ENCODE measurements at regions not wholly inside any gene's neighbourhood (a gene's known extent, or its start where the extent isn't known, plus 50 kb on each side); places are given as distances from the start of the nearest gene placed in this dataset.

DNA sequence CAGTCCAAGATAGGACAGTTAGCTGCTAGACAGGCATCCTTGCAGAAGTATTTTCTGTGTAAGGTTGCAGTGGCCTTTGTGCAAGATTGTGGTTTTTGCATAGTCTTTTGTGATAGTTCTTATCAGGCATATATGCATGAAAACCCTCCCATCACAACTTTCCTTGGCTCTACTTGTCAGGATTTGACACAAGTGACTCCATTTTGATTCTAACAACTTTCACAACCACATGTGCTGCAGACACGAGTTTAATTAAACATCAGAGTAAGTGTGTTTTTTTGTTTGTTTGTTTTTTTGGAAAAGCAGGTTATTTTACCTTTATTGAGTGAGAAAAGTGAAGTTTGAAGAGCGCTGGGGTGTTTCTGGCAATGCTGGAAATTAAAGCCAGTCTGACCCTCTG lies 902.0 kb upstream of the GCFC2 start:
- DNase-seq, result no peak
- H3K9me3 ChIP-seq (ENCODE audit: control insufficient read depth, low read length), result no peaks in the 10 kb centered on the region
- Mint-ChIP-seq H3K9me3 (no peaks in the 10 kb centered on the region), H3K4me3 (no peak overlapping the region), H3K36me3 (ENCODE audit: low read depth) (no peaks in the 10 kb centered on the region), H3K4me1 (peaks cover 22% of the 10 kb centered on the region), H3K27me3 (ENCODE audit: insufficient read depth) (no peaks in the 10 kb centered on the region), H3K27ac (peak overlapping the region; percentile 44)
- no peak for TF ChIP-seq CTCF (conservative IDR thresholded peaks at IDR 0.05)
- no peaks in the 10 kb centered on the region for H3K4me1 ChIP-seq (ENCODE audit: control insufficient read depth, insufficient read depth, low read length)
- no peak overlapping the region for H3K27ac ChIP-seq (ENCODE audit: low read depth, low read length)
- no peaks in the 10 kb centered on the region for H3K27me3 ChIP-seq (ENCODE audit: control insufficient read depth, insufficient read depth, low read length, poor library complexity, severe bottlenecking)
- no peaks in the 10 kb centered on the region for H3K36me3 ChIP-seq (ENCODE audit: control insufficient read depth, insufficient read depth, low read length)
- 89% methylated on average over 2 of the region's 2 CpGs; no CpG with 5 or more reads in 1 of the 2 experiments for WGBS, 2 experiments (ENCODE audit: insufficient coverage in 1 of 2, insufficient read length in 1 of 2)
- H3K9ac ChIP-seq (ENCODE audit: extremely low read depth, low read length, poor library complexity, severe bottlenecking), result no peak overlapping the region
- no peak overlapping the region for H3K4me3 ChIP-seq (ENCODE audit: low read length)

DNA sequence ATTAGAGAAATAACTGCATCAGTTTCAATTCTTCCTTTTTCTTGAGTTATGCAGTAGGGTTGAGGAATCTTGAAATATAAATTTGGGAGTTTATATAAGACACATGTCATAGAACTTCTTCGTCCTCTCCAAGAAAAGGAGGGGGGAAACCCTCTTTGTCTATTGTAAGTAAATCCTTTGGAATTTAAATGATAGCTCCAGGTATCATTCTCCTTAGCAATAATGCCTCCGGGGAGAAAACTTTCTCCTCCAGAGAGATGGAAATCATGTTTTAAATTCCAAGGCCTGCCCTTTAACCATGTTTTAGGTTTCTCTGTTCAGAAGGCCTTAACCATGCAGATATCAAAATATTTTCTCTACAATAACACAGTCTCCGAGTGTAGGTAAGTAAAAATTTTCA lies 899.7 kb upstream of the GCFC2 start:
- H3K27ac ChIP-seq (ENCODE audit: low read depth, low read length), result no peak overlapping the region
- TF ChIP-seq CTCF (conservative IDR thresholded peaks at IDR 0.05), result no peak
- no peaks in the 10 kb centered on the region for H3K27me3 ChIP-seq (ENCODE audit: control insufficient read depth, insufficient read depth, low read length, poor library complexity, severe bottlenecking)
- no peak overlapping the region for H3K9ac ChIP-seq (ENCODE audit: extremely low read depth, low read length, poor library complexity, severe bottlenecking)
- H3K4me3 ChIP-seq (ENCODE audit: low read length), result no peak overlapping the region
- Mint-ChIP-seq H3K27me3 (ENCODE audit: insufficient read depth) (no peaks in the 10 kb centered on the region), H3K9me3 (no peaks in the 10 kb centered on the region), H3K4me3 (no peak overlapping the region), H3K36me3 (ENCODE audit: low read depth) (no peaks in the 10 kb centered on the region), H3K4me1 (peaks cover 22% of the 10 kb centered on the region), H3K27ac (no peak overlapping the region)
- H3K4me1 ChIP-seq (ENCODE audit: control insufficient read depth, insufficient read depth, low read length), result no peaks in the 10 kb centered on the region
- DNase-seq, result no peak
- WGBS, 2 experiments (ENCODE audit: insufficient coverage in 1 of 2, insufficient read length in 1 of 2), result 87 to 100% methylated on average over 1 to 3 of the region's 3 CpGs
- H3K36me3 ChIP-seq (ENCODE audit: control insufficient read depth, insufficient read depth, low read length), result no peaks in the 10 kb centered on the region
- no peaks in the 10 kb centered on the region for H3K9me3 ChIP-seq (ENCODE audit: control insufficient read depth, low read length)

- H3K4me1 ChIP-seq (ENCODE audit: control insufficient read depth, insufficient read depth, low read length), result no peaks in the 10 kb centered on the region
- H3K9me3 Mint-ChIP-seq, result no peaks in the 10 kb centered on the region
- no peak overlapping the region for H3K9ac ChIP-seq (ENCODE audit: extremely low read depth, low read length, poor library complexity, severe bottlenecking)
- TF ChIP-seq CTCF (conservative IDR thresholded peaks at IDR 0.05), result peak; percentile 98
- DNase-seq, result peak; percentile 87
- WGBS, 2 experiments (ENCODE audit: insufficient coverage in 1 of 2, insufficient read length in 1 of 2), result 0 to 25% methylated on average over 2 to 4 of the region's 4 CpGs
- H3K36me3 Mint-ChIP-seq (ENCODE audit: low read depth), result peaks cover 8% of the 10 kb centered on the region
- no peak overlapping the region for H3K27ac ChIP-seq (ENCODE audit: low read depth, low read length)
- no peak overlapping the region for H3K4me3 Mint-ChIP-seq
- no peak overlapping the region for H3K4me3 ChIP-seq (ENCODE audit: low read length)
- H3K27me3 Mint-ChIP-seq (ENCODE audit: insufficient read depth), result no peaks in the 10 kb centered on the region
- H3K36me3 ChIP-seq (ENCODE audit: control insufficient read depth, insufficient read depth, low read length), result no peaks in the 10 kb centered on the region
- H3K27me3 ChIP-seq (ENCODE audit: control insufficient read depth, insufficient read depth, low read length, poor library complexity, severe bottlenecking), result no peaks in the 10 kb centered on the region
- no peak overlapping the region for H3K27ac Mint-ChIP-seq
- peaks cover 5% of the 10 kb centered on the region for H3K4me1 Mint-ChIP-seq
- no peaks in the 10 kb centered on the region for H3K9me3 ChIP-seq (ENCODE audit: control insufficient read depth, low read length)
Observed at GRCh38 chr2:76599732-76600368, 889.1 kb upstream of the GCFC2 start.
